Activated CD8-positive, alpha-beta memory T cell treated with anti-CD3 and anti-CD28 coated beads, Interleukin-2, amount 10 ng/mL, durations not matched to agents 7 days and 5 days (primary cell): ENCODE measurements at regions not wholly inside any gene's neighbourhood (a gene's known extent, or its start where the extent isn't known, plus 50 kb on each side); places are given as distances from the start of the nearest gene placed in this dataset.
"Not testable (repeated sequence)": the region's sequence is repeated elsewhere in the genome, so short reads cannot be mapped to it uniquely, and the experiment has no call there.

Experiments
- ATAC-seq: fragments of 150-1000 bp; cut with Tn5 transposase; one replicate; pipeline ENCODE4 v1.10.0; 2021; ENCODE audit warnings: moderate library complexity
- CTCF ChIA-PET: fragments of 350-600 bp; sonication (Branson Sonifier 250); formaldehyde crosslinking; loops from one replicate; lab custom pipeline; 2021; ENCODE audit warnings: antibody characterized with exemption; lab: Charles Lee
- DNase-seq: peaks from one replicate; pipeline ENCODE4 v3.0.0-alpha.2; 2020
- H3K27ac Mint-ChIP-seq: one replicate; pipeline ENCODE4 v1.8.0; 2021; ENCODE audit warnings: mild to moderate bottlenecking, mixed read lengths
- H3K27me3 Mint-ChIP-seq: one replicate; pipeline ENCODE4 v1.8.0; 2021; ENCODE audit warnings: mixed read lengths
- H3K36me3 Mint-ChIP-seq: one replicate; pipeline ENCODE4 v1.8.0; 2021; ENCODE audit warnings: mild to moderate bottlenecking, mixed read lengths
- H3K4me1 Mint-ChIP-seq: one replicate; pipeline ENCODE4 v1.8.0; 2021; ENCODE audit warnings: mixed read lengths
- H3K4me3 Mint-ChIP-seq: one replicate; pipeline ENCODE4 v1.8.0; 2021; ENCODE audit warnings: mild to moderate bottlenecking, moderate library complexity, mixed read lengths
- H3K9me3 Mint-ChIP-seq: one replicate; pipeline ENCODE4 v1.8.0; 2022; ENCODE audit warnings: low read depth, mixed read lengths

DNA sequence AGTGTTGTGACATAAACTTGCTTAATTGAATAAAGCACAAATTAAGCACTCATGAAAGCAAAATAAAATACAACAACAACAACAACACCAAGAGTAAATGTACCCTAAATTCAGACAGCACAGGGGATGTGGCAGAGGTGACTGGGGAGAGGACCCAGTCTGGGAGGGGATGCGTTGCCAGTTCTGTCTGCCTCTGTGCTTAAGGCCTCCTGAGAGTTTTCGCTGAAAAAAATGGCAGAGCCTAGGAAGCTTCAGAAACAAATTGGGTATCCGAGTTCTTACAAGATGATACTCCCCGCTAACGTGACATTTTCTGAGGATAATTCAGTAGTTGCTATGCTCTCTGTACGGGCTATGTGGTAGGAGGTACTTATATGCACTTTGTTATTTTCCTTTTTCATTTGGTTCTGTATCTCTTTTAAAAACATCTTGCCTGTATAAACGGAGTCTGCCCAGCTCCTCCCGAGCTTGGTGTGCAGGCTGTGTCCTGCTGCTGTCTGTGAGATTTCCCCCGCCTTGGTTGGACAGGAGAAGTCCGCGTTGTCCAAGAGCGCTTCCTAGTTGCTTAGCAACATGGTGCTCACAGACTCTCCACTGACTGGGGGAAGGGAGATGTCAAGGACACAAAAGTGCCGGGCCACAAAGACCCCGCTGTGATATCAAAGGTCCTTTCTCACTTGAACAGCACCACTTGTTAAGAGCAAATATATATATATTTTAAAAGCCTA is 134.2 kb upstream of the CPHXL start:
- Mint-ChIP-seq H3K4me1 (no peaks in the 10 kb centered on the region), H3K36me3 (no peaks in the 10 kb centered on the region), H3K4me3 (no peak overlapping the region), H3K27me3 (no peaks in the 10 kb centered on the region), H3K9me3 (no peaks in the 10 kb centered on the region), H3K27ac (no peak overlapping the region)
- CTCF ChIA-PET: no interaction called here
- ATAC-seq (no peak), DNase-seq (no peak)

- CTCF ChIA-PET: no interaction called here
Observed at GRCh38 chr16:75861311-75862097, 135.2 kb upstream of the CPHXL start.

DNA sequence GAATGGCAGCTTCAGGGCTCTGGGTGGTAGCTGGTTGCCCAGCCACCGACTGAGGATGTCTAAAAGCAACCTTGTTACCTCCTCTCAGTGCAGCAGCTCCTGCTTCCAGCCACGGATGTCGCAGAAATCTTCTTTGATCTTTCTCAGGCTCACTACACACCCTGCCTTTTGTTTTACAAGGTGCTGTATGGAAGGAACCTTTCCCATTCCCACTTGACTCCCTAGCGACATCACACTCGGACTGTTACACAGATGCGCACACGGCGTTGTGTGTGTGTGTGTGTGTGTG is 135.8 kb upstream of the CPHXL start:
- H3K27ac Mint-ChIP-seq: no peak overlapping the region
- no peak overlapping the region for H3K4me3 Mint-ChIP-seq
- no peaks in the 10 kb centered on the region for H3K4me1 Mint-ChIP-seq
- H3K27me3 Mint-ChIP-seq: no peaks in the 10 kb centered on the region
- H3K36me3 Mint-ChIP-seq: no peaks in the 10 kb centered on the region
- no peaks in the 10 kb centered on the region for H3K9me3 Mint-ChIP-seq
- CTCF ChIA-PET: no interaction called here
- DNase-seq (no peak), ATAC-seq (no peak)

More at GRCh38 chr16:75861311-75862097, 135.2 kb upstream of the CPHXL start:
- DNase-seq (no peak), ATAC-seq (no peak)
- no peaks in the 10 kb centered on the region for H3K36me3 Mint-ChIP-seq
- H3K9me3 Mint-ChIP-seq: no peaks in the 10 kb centered on the region
- no peak overlapping the region for H3K27ac Mint-ChIP-seq
- no peak overlapping the region for H3K4me3 Mint-ChIP-seq
- H3K4me1 Mint-ChIP-seq: no peaks in the 10 kb centered on the region
- H3K27me3 Mint-ChIP-seq: no peaks in the 10 kb centered on the region

DNA sequence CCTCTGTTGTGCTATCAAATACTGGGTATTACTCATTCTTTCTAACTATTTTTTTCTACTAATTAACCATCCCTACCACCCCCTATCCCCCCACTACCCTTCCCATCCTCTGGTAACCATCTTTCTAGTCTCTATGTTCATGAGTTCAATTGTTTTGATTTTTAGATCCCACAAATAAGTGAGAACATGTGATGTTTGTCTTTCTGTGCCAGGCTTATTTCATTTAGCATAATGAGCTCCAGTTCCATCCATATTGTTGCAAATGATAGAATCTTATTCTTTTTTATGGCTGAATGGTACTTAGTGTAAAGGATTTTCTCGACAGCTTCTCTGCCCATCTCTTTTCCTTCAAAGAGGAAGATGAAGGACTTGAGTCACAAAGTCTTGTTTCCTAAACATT is 138.0 kb upstream of the CPHXL start:
- ATAC-seq: no peak
- CTCF ChIA-PET: no interaction called here
- Mint-ChIP-seq H3K4me1 (no peaks in the 10 kb centered on the region), H3K27me3 (no peaks in the 10 kb centered on the region), H3K36me3 (no peaks in the 10 kb centered on the region), H3K27ac (no peak overlapping the region), H3K9me3 (no peaks in the 10 kb centered on the region), H3K4me3 (no peak overlapping the region)
- no peak for DNase-seq

DNA sequence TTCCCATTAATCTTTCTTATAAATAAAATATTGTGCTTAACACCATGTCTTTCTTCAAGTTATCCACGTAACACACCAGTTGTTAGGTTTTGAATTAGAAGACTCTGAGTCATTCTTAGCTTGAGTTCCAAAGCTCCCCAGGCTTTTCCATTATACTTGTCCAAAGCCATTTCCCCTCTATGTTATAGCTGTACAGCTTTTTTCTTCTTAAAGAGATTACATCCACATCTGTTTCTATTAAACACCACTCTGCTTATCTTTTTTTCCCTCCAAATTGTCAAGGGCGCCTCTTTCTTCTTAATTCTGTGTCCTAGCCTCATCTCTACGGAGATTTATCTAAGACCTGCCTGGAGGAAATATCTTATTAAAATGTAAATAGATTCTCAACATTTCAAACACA is 139.4 kb upstream of the CPHXL start:
- ATAC-seq: no peak
- Mint-ChIP-seq H3K4me1 (no peaks in the 10 kb centered on the region), H3K36me3 (no peaks in the 10 kb centered on the region), H3K27ac (no peak overlapping the region), H3K4me3 (no peak overlapping the region), H3K27me3 (no peaks in the 10 kb centered on the region), H3K9me3 (no peaks in the 10 kb centered on the region)
- CTCF ChIA-PET: no interaction called here
- no peak for DNase-seq

DNA sequence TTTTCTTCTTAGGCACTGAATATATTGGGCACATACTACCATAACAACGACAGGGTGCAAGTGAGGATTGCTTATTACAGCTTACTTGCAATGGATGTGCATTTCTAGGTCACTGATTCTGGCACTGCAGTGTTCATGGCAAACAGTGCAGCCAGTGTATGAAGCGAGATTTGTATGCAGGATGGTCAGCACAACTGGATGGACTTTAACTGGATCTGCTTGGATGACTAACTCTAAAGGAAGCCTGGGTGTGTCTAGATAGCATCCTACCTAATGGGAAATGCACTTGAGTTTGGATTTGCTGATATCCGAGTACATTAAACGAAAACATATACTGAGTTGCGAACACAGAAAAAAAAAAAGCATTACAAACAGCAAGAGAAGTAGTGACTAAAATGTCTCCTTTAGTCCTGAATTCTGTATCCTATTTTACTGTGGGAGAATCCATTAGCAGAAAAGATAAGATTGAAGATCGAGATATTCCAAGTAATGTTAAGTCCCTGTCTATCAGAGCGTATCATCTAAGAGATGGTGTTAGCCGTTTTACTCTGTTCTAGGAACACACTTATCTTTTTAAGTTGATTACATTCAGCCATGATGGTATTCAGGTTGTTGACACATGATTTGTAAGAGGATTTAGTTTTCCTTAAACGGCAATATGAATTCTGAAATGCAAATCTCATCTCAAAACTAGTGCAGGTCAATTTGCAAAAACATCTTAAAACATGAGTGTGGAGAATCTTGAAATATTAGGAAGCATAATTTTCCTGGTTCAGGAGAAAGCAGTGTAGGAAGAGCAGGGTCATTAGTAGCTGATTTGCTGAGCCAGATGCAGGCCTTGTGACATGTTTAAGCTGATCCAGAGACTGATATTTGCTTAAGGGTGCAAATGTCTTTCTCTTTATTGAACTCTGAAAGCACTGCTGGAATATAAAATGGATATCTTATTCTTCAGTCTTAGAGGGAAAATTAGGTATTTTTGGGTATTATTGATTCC is 142.6 kb upstream of the CPHXL start:
- CTCF ChIA-PET: no interaction called here
- Mint-ChIP-seq H3K36me3 (no peaks in the 10 kb centered on the region), H3K4me3 (no peak overlapping the region), H3K9me3 (no peaks in the 10 kb centered on the region), H3K27ac (no peak overlapping the region), H3K27me3 (no peaks in the 10 kb centered on the region), H3K4me1 (no peaks in the 10 kb centered on the region)
- DNase-seq: no peak
- no peak for ATAC-seq

GRCh38 chr16:75881280-75881679 is 155.0 kb upstream of the CPHXL start:
- H3K4me3 Mint-ChIP-seq, ATAC-seq, H3K27ac Mint-ChIP-seq, H3K9me3 Mint-ChIP-seq, DNase-seq, H3K36me3 Mint-ChIP-seq, CTCF ChIA-PET, H3K27me3 Mint-ChIP-seq, H3K4me1 Mint-ChIP-seq: not testable (repeated sequence)

GRCh38 chr16:75899163-75899562 is 172.9 kb upstream of the CPHXL start:
- Mint-ChIP-seq H3K27ac (no peak overlapping the region), H3K4me1 (no peaks in the 10 kb centered on the region), H3K9me3 (no peaks in the 10 kb centered on the region), H3K4me3 (no peak overlapping the region), H3K36me3 (no peaks in the 10 kb centered on the region), H3K27me3 (no peaks in the 10 kb centered on the region)
- CTCF ChIA-PET: no interaction called here
- DNase-seq (no peak), ATAC-seq (no peak)

DNA sequence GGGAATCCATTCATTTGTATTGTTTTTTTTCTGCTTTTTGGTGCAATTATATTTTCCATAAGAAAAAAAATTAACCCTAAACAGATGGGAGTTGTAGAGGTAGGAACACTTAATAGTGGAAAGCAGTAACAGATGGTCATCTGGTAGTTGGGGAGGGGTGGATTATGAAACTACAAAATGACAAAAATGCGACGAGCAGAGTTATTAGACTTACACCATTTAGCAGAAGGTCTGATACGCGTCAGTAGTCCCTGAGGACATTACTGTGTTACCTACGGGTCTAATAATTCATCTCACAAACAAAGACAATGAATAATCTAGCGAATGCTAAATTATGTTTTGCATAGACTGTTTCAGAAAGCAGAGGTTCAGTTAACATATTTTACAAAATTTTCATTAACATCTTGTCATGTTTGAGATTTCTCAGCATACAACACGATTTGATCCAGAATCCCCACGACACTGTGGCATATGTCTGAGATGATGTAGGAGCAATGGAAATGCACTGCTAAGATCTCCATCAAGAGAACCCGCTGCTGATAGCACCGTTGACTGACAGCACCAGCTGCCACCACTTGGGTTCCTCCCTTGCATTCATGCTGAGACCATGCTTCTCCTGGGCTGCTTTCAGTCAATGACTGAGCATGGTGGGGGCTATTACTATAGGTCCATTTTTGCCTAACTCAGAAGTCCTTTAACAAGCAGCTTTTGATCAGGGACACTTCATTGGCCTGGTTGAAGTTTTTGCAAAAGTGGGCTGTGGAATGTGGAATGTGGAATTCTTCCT is 182.2 kb upstream of the CPHXL start:
- Mint-ChIP-seq H3K27me3 (no peaks in the 10 kb centered on the region), H3K4me3 (no peak overlapping the region), H3K36me3 (no peaks in the 10 kb centered on the region), H3K4me1 (peaks cover 5% of the 10 kb centered on the region), H3K9me3 (no peaks in the 10 kb centered on the region), H3K27ac (no peak overlapping the region)
- ATAC-seq: no peak
- DNase-seq: no peak
- CTCF ChIA-PET: no interaction called here

- Mint-ChIP-seq H3K4me1 (peaks cover 5% of the 10 kb centered on the region), H3K36me3 (no peaks in the 10 kb centered on the region), H3K4me3 (no peak overlapping the region), H3K9me3 (no peaks in the 10 kb centered on the region), H3K27ac (no peak overlapping the region), H3K27me3 (no peaks in the 10 kb centered on the region)
- DNase-seq: no peak
- CTCF ChIA-PET: no interaction called here
- ATAC-seq: no peak
Observed at GRCh38 chr16:75909746-75910145, 183.5 kb upstream of the CPHXL start.

GRCh38 chr16:75911896-75912295 is 185.6 kb upstream of the CPHXL start:
- CTCF ChIA-PET: no interaction called here
- Mint-ChIP-seq H3K27me3 (no peaks in the 10 kb centered on the region), H3K36me3 (no peaks in the 10 kb centered on the region), H3K4me1 (peaks cover 5% of the 10 kb centered on the region), H3K9me3 (no peaks in the 10 kb centered on the region), H3K4me3 (no peak overlapping the region), H3K27ac (no peak overlapping the region)
- no peak for DNase-seq
- no peak for ATAC-seq

GRCh38 chr16:75913958-75914357 is 187.7 kb upstream of the CPHXL start:
- H3K9me3 Mint-ChIP-seq: no peaks in the 10 kb centered on the region
- no peak overlapping the region for H3K27ac Mint-ChIP-seq
- no peak overlapping the region for H3K4me3 Mint-ChIP-seq
- H3K36me3 Mint-ChIP-seq: no peaks in the 10 kb centered on the region
- CTCF ChIA-PET: no interaction called here
- no peaks in the 10 kb centered on the region for H3K27me3 Mint-ChIP-seq
- ATAC-seq (no peak), DNase-seq (no peak)
- H3K4me1 Mint-ChIP-seq: peaks cover 5% of the 10 kb centered on the region

- no peak overlapping the region for H3K27ac Mint-ChIP-seq
- CTCF ChIA-PET: no interaction called here
- DNase-seq: no peak
- H3K4me1 Mint-ChIP-seq: no peaks in the 10 kb centered on the region
- no peaks in the 10 kb centered on the region for H3K36me3 Mint-ChIP-seq
- no peak overlapping the region for H3K4me3 Mint-ChIP-seq
- H3K27me3 Mint-ChIP-seq: no peaks in the 10 kb centered on the region
- H3K9me3 Mint-ChIP-seq: no peaks in the 10 kb centered on the region
- ATAC-seq: no peak
Observed at GRCh38 chr16:75916451-75916850, 190.2 kb upstream of the CPHXL start.
